Psoas muscle (tissue), 7 donors: ENCODE measurements at regions not wholly inside any gene's neighbourhood (a gene's known extent, or its start where the extent isn't known, plus 50 kb on each side); places are given as distances from the start of the nearest gene placed in this dataset.

Experiments
- ATAC-seq, 4 donors: fragments of 200-7000 bp; cut with Tn5 transposase; one replicate each; pipeline ENCODE4 v1.9.1; 2020; ENCODE audit warnings: moderate library complexity in 3 of 4, mild to moderate bottlenecking in 2 of 4
- DNase-seq, 2 donors: peaks; one replicate each; pipeline ENCODE4 v3.0.0-alpha.2; 2020
- H3K27ac ChIP-seq: fragments of 200-600 bp; one replicate; pipeline ENCODE4 v1.8.0; 2022
- H3K27me3 ChIP-seq, 3 donors: fragments of 200-600 bp in 1 of 3; one replicate each; pipeline versions ENCODE4 v1.6.1 to v1.8.0; 2013 to 2022; ENCODE audit warnings: low read length in 2 of 3, mild to moderate bottlenecking in 2 of 3, moderate library complexity in 1 of 3; ENCODE audit not compliant: insufficient read depth in 3 of 3
- H3K36me3 ChIP-seq, 2 donors: fragments of 200-600 bp in 1 of 2; one replicate each; pipeline versions ENCODE4 v1.6.1 to v1.8.0; 2013 to 2022; ENCODE audit warnings: low read depth in 1 of 2, mild to moderate bottlenecking in 1 of 2, moderate library complexity in 1 of 2; ENCODE audit not compliant: insufficient read depth in 1 of 2
- H3K4me1 ChIP-seq: fragments of 200-600 bp; one replicate; pipeline ENCODE4 v1.8.0; 2022
- H3K4me3 ChIP-seq: fragments of 200-600 bp; one replicate; pipeline ENCODE4 v1.8.0; 2022; ENCODE audit warnings: mild to moderate bottlenecking
- H3K9me3 ChIP-seq: fragments of 200-600 bp; one replicate; pipeline ENCODE4 v1.8.0; 2022
- WGBS, 3 donors: extraction: QIAGEN DNeasy Blood & Tissue Kit; methylation state at CpG; one replicate each; pipeline versions ENCODE4 v1.1.6 to v1.1.7; 2013; 5-methylcytosine and 5-hydroxymethylcytosine counted together
- intact Hi-C, 2 donors: fragments of 100-400 bp; cut with DNase I; formaldehyde crosslinking; loops; one replicate each; pipeline versions ENCODE4 v1.11.0 to v1.14.2; 2022
- TF ChIP-seq, protein P1 (sequence below): fragments of 200-600 bp; IDR thresholded peaks from one replicate; pipeline ENCODE4 v1.8.0; 2022; ENCODE audit warnings: antibody characterized with exemption
- donor health status: healthy with polysubstance abuse.
- donor health status: DM: no; HTN: no; CAD: no; lungs with moderate emphysema.
- donor health status: Bipolar disorder and iron deficiency.
- donor health status: healthy.
- donor health status: DM: yes; HTN: yes; CAD: no.
- donor health status: DM: no; HTN: no; CAD: no.
- donor health status: DM: yes; HTN: yes; CAD: no.

DNA sequence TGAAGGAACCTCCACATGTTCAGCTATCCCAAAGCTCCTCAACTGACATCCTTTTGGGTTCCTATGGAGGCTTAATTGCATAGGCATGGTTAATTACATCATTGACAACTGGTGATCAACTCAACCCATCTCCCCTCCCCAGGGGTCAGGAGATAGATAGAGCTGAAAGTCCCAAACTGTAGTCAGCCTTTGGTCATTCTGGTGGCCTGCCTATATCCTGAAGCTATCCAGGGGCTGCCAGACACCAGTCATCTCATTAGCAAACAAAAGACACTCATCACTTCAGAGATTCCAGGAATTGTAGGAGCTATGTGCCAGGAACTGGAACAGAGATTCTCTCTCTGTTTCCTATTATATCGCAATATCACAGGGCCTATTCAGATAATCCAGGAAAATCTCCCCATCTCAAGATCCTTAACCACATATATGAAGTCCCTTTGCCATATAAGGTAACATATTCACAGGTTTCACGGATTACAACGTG is 646.5 kb upstream of the GRAMD2B start:
- TF ChIP-seq, protein P1, sequence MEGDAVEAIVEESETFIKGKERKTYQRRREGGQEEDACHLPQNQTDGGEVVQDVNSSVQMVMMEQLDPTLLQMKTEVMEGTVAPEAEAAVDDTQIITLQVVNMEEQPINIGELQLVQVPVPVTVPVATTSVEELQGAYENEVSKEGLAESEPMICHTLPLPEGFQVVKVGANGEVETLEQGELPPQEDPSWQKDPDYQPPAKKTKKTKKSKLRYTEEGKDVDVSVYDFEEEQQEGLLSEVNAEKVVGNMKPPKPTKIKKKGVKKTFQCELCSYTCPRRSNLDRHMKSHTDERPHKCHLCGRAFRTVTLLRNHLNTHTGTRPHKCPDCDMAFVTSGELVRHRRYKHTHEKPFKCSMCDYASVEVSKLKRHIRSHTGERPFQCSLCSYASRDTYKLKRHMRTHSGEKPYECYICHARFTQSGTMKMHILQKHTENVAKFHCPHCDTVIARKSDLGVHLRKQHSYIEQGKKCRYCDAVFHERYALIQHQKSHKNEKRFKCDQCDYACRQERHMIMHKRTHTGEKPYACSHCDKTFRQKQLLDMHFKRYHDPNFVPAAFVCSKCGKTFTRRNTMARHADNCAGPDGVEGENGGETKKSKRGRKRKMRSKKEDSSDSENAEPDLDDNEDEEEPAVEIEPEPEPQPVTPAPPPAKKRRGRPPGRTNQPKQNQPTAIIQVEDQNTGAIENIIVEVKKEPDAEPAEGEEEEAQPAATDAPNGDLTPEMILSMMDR = no peak

DNA sequence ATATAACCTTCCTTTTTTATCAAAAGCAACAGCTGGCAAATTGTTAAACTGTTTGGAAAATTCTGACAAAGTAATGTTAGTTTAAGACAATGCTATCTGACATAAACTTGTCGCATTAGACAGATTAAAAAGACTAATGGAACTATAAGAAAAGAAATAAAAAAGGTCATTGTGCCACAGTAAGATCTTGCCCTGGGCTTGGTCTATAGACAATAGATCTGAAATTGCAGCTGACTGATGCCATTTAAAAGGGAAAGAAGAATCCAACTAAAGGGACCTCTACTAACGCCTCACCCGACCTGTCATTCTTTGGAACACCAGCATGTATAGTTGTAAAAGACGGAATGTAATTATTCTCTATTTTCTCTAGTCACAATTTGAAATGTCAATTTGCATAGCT is 644.4 kb upstream of the GRAMD2B start:
- H3K36me3 ChIP-seq = no peaks in the 10 kb centered on the region
- H3K27ac ChIP-seq = no peak overlapping the region
- TF ChIP-seq, protein P1 = no peak
- H3K27me3 ChIP-seq = no peaks in the 10 kb centered on the region
- H3K9me3 ChIP-seq = no peaks in the 10 kb centered on the region
- no peak overlapping the region for H3K4me3 ChIP-seq
- intact Hi-C loops = no loop called here
- WGBS, 3 donors = 87 to 92% (median 91%) methylated on average over 4 of the region's 4 CpGs
- H3K4me1 ChIP-seq = no peaks in the 10 kb centered on the region
- DNase-seq (no peak), ATAC-seq (no peak)

More for the DNA sequence above, 646.5 kb upstream of the GRAMD2B start:
- no peak overlapping the region for H3K4me3 ChIP-seq
- no peak overlapping the region for H3K27ac ChIP-seq
- no peaks in the 10 kb centered on the region for H3K4me1 ChIP-seq
- DNase-seq = no peak
- H3K27me3 ChIP-seq = no peaks in the 10 kb centered on the region
- no peaks in the 10 kb centered on the region for H3K36me3 ChIP-seq
- 90 to 95% (median 91%) methylated on average over 3 of the region's 3 CpGs for WGBS, 3 donors
- intact Hi-C loops = no loop called here
- ATAC-seq = no peak
- no peaks in the 10 kb centered on the region for H3K9me3 ChIP-seq

DNA sequence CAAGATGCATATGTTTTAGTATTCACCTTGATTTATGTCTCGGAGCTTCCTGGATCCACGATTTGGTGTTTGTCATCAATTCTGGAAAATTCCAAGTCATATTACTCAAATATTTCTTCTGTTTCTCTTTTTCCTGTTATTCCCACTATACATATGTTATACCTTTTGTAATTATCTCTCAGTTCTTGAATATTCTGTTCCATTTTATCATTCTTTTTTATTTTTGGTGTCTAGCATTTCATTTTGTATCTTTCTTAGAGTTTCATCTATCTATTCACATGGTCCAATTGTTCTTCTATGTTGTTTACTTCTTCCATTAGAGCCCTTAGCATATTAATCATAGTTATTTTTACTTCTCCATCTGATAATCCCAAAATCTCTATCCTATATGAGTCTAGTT is 637.8 kb upstream of the GRAMD2B start:
- intact Hi-C loops = no loop called here
- no peaks in the 10 kb centered on the region for H3K36me3 ChIP-seq
- H3K9me3 ChIP-seq = no peaks in the 10 kb centered on the region
- H3K4me3 ChIP-seq = no peak overlapping the region
- H3K4me1 ChIP-seq = no peaks in the 10 kb centered on the region
- no peaks in the 10 kb centered on the region for H3K27me3 ChIP-seq
- H3K27ac ChIP-seq = no peak overlapping the region
- 80 to 86% (median 80%) methylated on average over 2 of the region's 2 CpGs for WGBS, 3 donors
- DNase-seq = no peak
- ATAC-seq = no peak
- TF ChIP-seq, protein P1 = no peak

DNA sequence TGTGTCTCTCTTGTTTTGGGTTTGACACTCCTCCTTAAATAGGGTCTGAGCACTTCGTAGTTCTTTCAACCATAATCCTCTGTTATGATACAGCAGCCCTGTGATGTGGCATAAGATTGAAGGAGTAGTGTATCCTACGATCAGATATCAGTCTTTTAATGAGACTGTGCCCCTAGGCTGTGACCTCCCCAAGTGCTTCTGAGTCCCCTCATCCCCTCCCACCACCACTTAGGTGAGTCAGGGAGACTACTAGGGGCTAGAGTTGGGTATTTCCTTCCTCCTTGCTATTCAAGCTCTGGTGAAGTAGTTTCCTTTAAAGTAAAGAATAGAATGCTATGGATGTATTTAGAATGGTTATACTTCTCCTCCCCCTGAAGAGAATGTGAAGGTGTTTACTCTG is 637.2 kb upstream of the GRAMD2B start:
- intact Hi-C loops = no loop called here

DNA sequence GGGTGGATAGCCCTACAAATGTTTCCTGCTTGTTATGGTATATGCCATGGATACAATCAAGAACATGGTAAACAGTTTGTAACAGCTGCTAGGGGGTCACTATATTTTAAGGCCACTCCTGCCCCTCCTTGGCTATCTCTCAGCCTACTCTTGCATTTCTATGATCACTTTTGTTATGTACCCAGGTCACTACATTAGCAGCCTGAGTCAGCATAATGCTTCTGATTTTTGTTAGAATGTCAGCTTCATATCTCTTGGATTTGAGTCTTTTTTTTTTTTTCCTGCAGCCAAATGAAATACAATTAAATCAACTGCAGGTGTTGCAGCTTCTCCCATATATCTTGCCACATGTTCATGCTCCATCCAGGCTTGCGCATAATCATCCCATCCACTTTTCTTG is 629.7 kb upstream of the GRAMD2B start:
- no peaks in the 10 kb centered on the region for H3K9me3 ChIP-seq
- no peaks in the 10 kb centered on the region for H3K36me3 ChIP-seq
- no peak overlapping the region for H3K4me3 ChIP-seq
- no peak for DNase-seq
- TF ChIP-seq, protein P1 = no peak
- WGBS, 3 donors = 94 to 97% (median 97%) methylated on average over 1 of the region's 1 CpG
- no peak overlapping the region for H3K27ac ChIP-seq
- H3K27me3 ChIP-seq = no peaks in the 10 kb centered on the region
- no peaks in the 10 kb centered on the region for H3K4me1 ChIP-seq
- no peak for ATAC-seq
- intact Hi-C loops = no loop called here

More for the DNA sequence above, 637.2 kb upstream of the GRAMD2B start:
- Histone ChIP-seq H3K27ac (no peak overlapping the region), H3K9me3 (no peaks in the 10 kb centered on the region), H3K27me3 (no peaks in the 10 kb centered on the region), H3K36me3 (no peaks in the 10 kb centered on the region), H3K4me3 (no peak overlapping the region), H3K4me1 (no peaks in the 10 kb centered on the region)
- ATAC-seq = no peak
- DNase-seq = no peak
- TF ChIP-seq, protein P1 = no peak
- 64 to 77% (median 66%) methylated on average over 2 of the region's 2 CpGs for WGBS, 3 donors
